ENCODE measurements at regions not wholly inside any gene's neighbourhood (a gene's known extent, or its start where the extent isn't known, plus 50 kb on each side); places are given as distances from the start of the nearest gene placed in this dataset.
A peak's percentile ranks its signal among the peaks of the same experiment; 100 is the strongest.

DNA sequence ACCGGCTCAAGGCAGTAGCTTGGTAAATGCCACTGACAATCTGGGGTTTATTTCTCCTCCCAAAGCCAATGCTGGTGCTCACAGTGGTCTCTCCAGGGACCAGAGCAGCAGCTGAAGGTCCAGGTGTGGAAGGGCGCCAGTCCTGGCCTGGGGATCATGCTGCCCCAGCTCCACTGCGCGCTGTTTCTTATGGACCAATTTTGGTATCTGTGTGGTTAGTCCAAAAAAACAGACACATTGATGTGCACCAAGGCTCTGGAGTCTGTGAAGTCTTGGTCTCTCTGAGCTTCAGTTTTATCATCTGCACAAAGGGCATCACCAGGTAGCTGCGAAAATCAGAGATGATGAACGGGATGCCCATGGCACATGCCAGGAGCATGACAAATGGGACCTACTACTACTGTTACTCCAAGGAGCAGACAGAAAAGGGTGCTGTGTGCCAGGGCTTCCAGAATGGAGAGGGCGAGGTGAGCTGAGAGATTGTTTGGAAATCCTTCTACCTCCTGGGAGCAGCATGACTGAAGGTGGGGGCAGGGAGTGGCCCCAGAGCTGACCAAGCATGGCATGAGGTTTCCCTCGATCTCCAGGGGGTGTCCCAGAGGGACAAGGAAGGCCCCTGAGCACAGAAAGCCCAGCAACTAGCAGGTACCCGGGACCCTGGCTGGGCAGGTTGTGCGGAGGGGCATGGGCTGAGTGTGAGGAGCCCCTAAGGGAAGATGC is 134.3 kb upstream of the PRR20G start (continued):
- TF ChIP-seq MAZ (IDR thresholded peaks at IDR 0.05; ENCODE audit: borderline replicate concordance, low read depth, low read length) = no peak
- TF ChIP-seq, protein P1, sequence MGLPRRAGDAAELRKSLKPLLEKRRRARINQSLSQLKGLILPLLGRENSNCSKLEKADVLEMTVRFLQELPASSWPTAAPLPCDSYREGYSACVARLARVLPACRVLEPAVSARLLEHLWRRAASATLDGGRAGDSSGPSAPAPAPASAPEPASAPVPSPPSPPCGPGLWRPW (IDR thresholded peaks at IDR 0.05) = no peak
- no peak for TF ChIP-seq HOXB5 (CRISPR knock-in tag; IDR thresholded peaks at IDR 0.05)
- no peak for TF ChIP-seq HEYL (CRISPR knock-in tag; IDR thresholded peaks at IDR 0.05)
- no peak for TF ChIP-seq SREBF2 (IDR thresholded peaks at IDR 0.05)

- Histone ChIP-seq H3K4me2 (no peak overlapping the region), H3K9me3 (no peaks in the 10 kb centered on the region), H3K27ac (no peak overlapping the region), H3K4me3 (no peak overlapping the region), H3K4me1 (no peaks in the 10 kb centered on the region)
- FAIRE-seq (no peak), ATAC-seq (peak; percentile 41 to 69; a peak in 4 of 6 replicates), DNase-seq (ENCODE audit: low read depth in 1 of 2, low spot score in 1 of 2) (no peak)
- TF ChIP-seq RFX5 (IDR thresholded peaks at IDR 0.05) (peak; percentile 90), POLR2A (IDR thresholded peaks at IDR 0.05; ENCODE audit: low read length) (no peak)
- 14% methylated on average over 6 of the region's 7 CpGs for WGBS (ENCODE audit: missing lambda C conversion rate)
- POLR2A ChIA-PET = no interaction called here
- CTCF ChIA-PET = interaction anchor here (1.0 to 3.2 kb wide), 2 partner anchors 34 to 123 kb away, joined by 3 to 8 read pairs; no protein-coding TSS in a partner anchor
Observed at GRCh38 chr3:127420829-127421228, 133.0 kb upstream of the PRR20G start.

DNA sequence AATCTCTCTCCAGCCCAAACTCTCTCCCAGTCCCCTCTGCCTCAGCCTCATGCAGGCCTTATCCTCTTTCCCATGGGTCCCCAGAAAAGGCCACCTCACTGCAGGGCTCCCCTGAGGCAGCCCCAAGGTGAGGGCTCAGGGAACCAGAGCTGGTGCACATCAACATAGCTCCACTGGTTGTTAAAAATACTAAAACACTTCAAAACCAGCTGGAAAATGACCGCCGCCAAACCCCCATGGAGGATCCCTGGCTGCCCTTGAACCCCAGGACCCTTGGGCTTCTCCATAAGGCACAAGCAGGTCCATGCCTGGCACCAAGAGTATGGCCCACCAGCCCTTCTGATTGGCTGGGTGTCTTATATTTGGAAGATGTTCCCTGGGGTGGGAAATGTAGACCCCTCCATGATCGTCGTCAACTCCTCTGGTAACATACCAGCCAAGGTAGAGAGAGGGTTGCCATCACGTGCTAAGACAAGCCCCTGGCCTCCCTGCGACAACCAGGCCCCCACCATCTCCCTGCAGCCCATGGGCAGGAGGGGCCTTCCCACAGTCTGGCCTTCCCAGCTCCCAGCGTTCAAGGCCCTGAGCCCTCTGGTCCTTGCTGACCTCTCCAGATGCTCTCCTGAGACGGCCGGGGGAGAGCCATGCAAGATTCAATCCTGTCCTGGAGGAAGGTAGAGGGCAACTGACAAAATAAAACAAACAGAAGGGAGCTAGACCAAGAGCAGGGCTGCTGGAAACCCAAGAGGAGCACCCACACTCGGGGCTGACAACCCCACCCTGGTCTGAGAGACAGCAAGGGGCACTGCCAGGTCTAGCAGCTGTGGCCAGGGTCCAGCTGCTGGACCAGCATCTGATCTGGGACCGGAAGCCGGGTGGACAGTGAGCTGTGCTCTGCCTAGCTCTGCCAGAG is 132.1 kb upstream of the PRR20G start:
- TF ChIP-seq HMGXB4 (CRISPR knock-in tag; IDR thresholded peaks at IDR 0.05; ENCODE audit: borderline replicate concordance) = no peak
- TF ChIP-seq RFX5 (IDR thresholded peaks at IDR 0.05) = no peak
- no peak for TF ChIP-seq MYC (IDR thresholded peaks at IDR 0.05; ENCODE audit: borderline replicate concordance, low read length)
- no peak for TF ChIP-seq BHLHE40 (IDR thresholded peaks at IDR 0.05; ENCODE audit: low read depth, low read length)
- H3K9me3 ChIP-seq = no peaks in the 10 kb centered on the region
- WGBS (ENCODE audit: missing lambda C conversion rate) = 36% methylated on average over 6 of the region's 12 CpGs
- no peaks in the 10 kb centered on the region for H3K4me1 ChIP-seq
- no peak overlapping the region for H3K4me3 ChIP-seq
- H3K4me2 ChIP-seq = no peak overlapping the region
- ATAC-seq = no peak
- POLR2A ChIA-PET = no interaction called here
- FAIRE-seq = no peak
- H3K27ac ChIP-seq = no peak overlapping the region
- no peak for DNase-seq (ENCODE audit: low read depth in 1 of 2, low spot score in 1 of 2)
- CTCF ChIA-PET = interaction anchor here (1.0 to 3.2 kb wide), 2 partner anchors 35 to 124 kb away, joined by 3 to 8 read pairs; no protein-coding TSS in a partner anchor

DNA sequence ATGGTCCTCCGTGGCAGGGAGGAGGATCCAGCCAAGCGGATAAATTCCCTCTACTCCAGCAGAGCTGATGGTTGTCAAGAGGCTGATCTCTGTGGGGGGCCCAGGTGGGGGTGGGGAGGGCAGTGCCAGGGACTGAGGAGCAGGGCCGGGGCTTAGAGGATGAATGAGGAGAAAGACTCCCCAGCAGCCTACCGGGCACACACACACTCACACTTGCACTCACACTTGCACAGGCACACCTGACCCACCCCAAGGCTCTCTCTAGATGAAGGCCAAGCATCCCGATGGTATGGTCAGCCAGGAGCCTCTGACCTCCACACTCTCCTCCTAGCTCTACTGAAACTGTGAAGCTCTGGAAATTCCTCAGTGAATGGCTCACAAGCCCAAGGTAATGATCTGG is 131.3 kb upstream of the PRR20G start:
- no peak overlapping the region for H3K4me3 ChIP-seq
- H3K27ac ChIP-seq = no peak overlapping the region
- H3K9me3 ChIP-seq = no peaks in the 10 kb centered on the region
- TF ChIP-seq PBX3 (IDR thresholded peaks at IDR 0.05) (no peak), CBX2 (IDR thresholded peaks at IDR 0.05; ENCODE audit: borderline replicate concordance, low read depth) (no peak)
- ChIA-PET CTCF (interaction anchor here (3.2 kb wide), 1 partner anchor 36 kb away, joined by 8 read pairs; no protein-coding TSS in a partner anchor), POLR2A (no interaction called here)
- no peaks in the 10 kb centered on the region for H3K4me1 ChIP-seq
- H3K4me2 ChIP-seq = no peak overlapping the region
- FAIRE-seq (no peak), DNase-seq (ENCODE audit: low read depth in 1 of 2, low spot score in 1 of 2) (no peak), ATAC-seq (no peak)
- 30% methylated on average over 4 of the region's 5 CpGs for WGBS (ENCODE audit: missing lambda C conversion rate)
